ENCODE measurements at regions not wholly inside any gene's neighbourhood (a gene's known extent, or its start where the extent isn't known, plus 50 kb on each side); places are given as distances from the start of the nearest gene placed in this dataset.

DNA sequence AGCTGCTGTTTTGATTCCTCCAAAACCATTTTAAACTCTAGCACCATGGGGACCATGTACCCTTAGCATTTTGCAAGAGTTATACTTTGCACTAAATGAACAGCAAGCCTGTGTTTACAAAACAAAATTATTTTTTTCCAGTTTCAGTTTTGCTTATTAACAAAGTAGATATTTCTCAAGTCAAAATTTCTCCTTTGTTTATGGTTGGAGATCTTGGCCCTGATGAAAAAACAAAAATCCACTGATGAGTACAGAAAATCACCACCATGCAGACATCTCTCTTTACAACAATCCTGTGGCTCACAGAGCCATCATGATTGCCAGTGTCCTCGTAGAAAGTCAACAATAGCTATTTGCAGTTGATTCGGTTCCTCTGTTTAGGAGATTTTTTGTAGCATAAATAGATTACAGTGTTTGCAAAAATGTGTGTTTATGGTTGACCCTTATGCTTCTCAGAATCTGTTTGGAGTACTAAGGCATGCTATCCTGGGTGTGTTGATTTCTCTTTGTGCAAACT lies 201.1 kb upstream of the NUDT4 start:
- Histone ChIP-seq H3K9me3 (no peaks in the 10 kb centered on the region), H3K4me3 (no peak overlapping the region), H3K36me3 (no peaks in the 10 kb centered on the region), H3K27ac (no peak overlapping the region), H3K27me3 (no peaks in the 10 kb centered on the region), H3K4me1 (no peaks in the 10 kb centered on the region)
- ATAC-seq (no peak), DNase-seq (no peak)
- intact Hi-C loops (cut with DNase I) = no loop called here
- TF ChIP-seq, protein P1, sequence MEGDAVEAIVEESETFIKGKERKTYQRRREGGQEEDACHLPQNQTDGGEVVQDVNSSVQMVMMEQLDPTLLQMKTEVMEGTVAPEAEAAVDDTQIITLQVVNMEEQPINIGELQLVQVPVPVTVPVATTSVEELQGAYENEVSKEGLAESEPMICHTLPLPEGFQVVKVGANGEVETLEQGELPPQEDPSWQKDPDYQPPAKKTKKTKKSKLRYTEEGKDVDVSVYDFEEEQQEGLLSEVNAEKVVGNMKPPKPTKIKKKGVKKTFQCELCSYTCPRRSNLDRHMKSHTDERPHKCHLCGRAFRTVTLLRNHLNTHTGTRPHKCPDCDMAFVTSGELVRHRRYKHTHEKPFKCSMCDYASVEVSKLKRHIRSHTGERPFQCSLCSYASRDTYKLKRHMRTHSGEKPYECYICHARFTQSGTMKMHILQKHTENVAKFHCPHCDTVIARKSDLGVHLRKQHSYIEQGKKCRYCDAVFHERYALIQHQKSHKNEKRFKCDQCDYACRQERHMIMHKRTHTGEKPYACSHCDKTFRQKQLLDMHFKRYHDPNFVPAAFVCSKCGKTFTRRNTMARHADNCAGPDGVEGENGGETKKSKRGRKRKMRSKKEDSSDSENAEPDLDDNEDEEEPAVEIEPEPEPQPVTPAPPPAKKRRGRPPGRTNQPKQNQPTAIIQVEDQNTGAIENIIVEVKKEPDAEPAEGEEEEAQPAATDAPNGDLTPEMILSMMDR (IDR thresholded peaks at IDR 0.05) = no peak

DNA sequence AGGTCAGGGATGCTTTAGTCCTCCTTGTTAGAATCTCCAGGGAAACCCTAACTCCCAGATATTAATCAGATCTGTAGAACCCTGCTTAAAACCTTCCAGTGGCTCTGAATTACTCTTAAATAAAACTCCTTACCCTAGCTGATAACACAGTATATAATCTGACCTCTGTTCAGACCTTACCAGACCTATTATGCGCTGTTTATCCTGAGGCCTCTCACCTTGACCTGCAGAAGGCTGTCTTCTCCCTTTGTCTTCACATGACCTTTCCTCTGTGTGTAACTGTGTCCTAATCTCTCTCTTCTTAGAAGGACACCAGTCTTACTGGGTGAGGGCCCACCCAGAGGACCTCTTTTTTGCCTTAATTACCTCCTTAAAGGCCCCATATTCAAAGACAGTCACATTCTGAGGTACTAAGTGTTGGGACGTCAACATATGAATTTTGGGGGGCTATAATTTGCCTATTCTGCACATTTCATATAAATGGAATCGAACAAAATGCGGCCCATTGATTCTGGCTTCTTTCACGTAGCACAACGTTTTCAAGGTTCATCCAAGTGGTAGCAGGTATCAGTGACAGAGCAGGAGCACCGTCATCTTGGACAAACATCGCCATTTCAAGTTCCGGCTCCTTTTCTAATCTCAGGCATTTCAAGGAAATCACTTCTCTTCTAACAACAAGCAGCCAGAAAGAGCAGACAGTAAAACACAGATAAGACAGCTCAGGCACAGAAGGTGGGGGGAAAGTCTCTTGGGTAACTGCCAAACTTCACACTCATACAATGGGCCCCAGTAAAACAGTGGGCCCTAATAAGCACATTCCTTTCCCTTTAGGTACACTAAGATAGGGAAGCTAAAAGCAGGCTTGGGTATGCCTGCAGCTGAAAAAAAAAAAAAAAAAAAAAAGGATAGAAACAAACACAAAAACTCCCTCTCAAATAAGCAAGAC lies 200.2 kb upstream of the NUDT4 start:
- intact Hi-C loops (cut with DNase I) = no loop called here
- Histone ChIP-seq H3K9me3 (no peaks in the 10 kb centered on the region), H3K36me3 (no peaks in the 10 kb centered on the region), H3K27me3 (no peaks in the 10 kb centered on the region), H3K4me3 (no peak overlapping the region), H3K4me1 (no peaks in the 10 kb centered on the region), H3K27ac (no peak overlapping the region)
- DNase-seq (no peak), ATAC-seq (no peak)
- TF ChIP-seq, protein P1 (IDR thresholded peaks at IDR 0.05) = no peak

DNA sequence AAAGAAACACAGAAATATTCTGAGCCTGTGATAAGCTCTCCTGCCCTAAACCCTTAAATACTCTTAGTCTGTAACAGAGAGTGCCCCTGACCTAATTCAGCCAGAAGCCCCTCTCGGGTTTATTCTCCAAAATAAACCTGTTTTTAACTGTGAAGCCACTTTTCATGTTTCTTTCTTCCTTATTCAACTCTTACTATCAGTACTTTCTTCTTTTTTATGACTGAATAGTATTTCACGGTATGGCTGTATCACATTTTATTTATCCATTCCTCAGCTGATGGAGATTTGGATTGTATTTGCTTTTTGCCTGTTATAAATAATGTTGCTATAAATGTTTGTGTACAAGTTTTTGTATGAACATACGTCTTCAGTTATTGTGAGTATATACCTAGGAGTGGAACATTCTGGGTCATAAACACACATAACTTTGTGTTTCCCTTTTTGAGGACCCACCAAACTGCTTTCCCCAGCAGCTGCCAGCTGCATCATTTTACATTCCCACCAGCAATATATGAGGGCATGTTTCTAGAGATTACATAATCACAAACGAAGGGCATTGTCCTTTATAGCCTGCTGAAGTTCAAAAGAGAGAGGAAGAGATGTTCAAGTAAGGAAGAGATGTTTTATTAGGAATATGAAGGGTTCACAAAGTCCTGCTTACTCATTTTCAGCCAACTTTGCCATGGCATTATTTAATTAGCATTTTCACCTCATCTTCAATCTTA lies 199.4 kb upstream of the NUDT4 start:
- H3K9me3 ChIP-seq = no peaks in the 10 kb centered on the region
- H3K36me3 ChIP-seq = no peaks in the 10 kb centered on the region
- no peak for ATAC-seq
- intact Hi-C loops (cut with DNase I) = no loop called here
- H3K27ac ChIP-seq = no peak overlapping the region
- DNase-seq = no peak
- H3K27me3 ChIP-seq = no peaks in the 10 kb centered on the region
- no peak overlapping the region for H3K4me3 ChIP-seq
- H3K4me1 ChIP-seq = no peaks in the 10 kb centered on the region
- TF ChIP-seq, protein P1 (IDR thresholded peaks at IDR 0.05) = no peak

DNA sequence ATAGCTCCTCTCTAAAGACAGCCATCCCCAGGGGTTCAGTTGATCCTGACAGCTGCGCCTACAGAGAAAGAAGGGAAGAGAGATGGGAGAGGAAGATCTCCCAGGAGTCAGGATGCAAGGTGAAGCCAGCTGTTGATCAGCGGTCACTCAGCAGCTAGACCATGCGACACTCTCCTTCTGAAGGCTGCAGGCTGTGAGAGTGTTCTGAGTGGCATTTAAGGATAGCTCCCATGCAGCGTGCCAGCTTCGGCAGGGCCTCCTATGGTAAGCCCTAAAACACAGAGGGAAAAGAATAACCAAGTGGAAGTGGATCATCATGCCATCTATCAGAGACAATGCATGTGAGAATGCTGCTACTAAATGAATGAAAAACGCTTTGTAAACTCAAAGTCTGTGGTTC lies 197.9 kb upstream of the NUDT4 start:
- Histone ChIP-seq H3K4me3 (no peak overlapping the region), H3K36me3 (no peaks in the 10 kb centered on the region), H3K9me3 (no peaks in the 10 kb centered on the region), H3K27me3 (no peaks in the 10 kb centered on the region), H3K4me1 (peaks cover 4% of the 10 kb centered on the region), H3K27ac (no peak overlapping the region)
- DNase-seq (no peak), ATAC-seq (no peak)
- intact Hi-C loops (cut with DNase I) = no loop called here
- TF ChIP-seq, protein P1 (IDR thresholded peaks at IDR 0.05) = no peak

DNA sequence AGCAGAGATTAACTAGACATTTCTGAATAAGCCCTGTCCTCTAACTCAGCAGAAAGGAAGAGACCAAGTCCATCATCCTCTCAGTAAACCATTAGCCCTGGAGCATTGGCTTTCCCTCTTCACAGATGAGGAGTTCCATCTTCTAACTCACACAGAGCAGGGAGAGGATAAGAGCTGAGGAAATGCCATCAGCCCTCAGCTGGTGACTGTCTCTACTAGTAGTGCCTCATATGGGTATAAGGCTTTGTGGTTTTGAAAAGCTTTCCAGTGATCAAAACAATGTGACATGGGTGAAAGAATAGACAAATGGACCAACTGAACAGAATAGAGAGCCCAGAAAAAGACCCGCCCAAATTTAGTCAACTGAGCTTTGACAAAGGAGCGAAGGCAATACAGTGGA lies 197.2 kb upstream of the NUDT4 start:
- H3K4me3 ChIP-seq = no peak overlapping the region
- no peaks in the 10 kb centered on the region for H3K36me3 ChIP-seq
- no peak overlapping the region for H3K27ac ChIP-seq
- H3K4me1 ChIP-seq = peaks cover 9% of the 10 kb centered on the region
- H3K9me3 ChIP-seq = no peaks in the 10 kb centered on the region
- intact Hi-C loops (cut with DNase I) = no loop called here
- TF ChIP-seq, protein P1 (IDR thresholded peaks at IDR 0.05) = no peak
- no peak for ATAC-seq
- no peak for DNase-seq
- H3K27me3 ChIP-seq = no peaks in the 10 kb centered on the region

Data from upper lobe of right lung (tissue), 1 donor.